ENCODE measurements at regions not wholly inside any gene's neighbourhood (a gene's known extent, or its start where the extent isn't known, plus 50 kb on each side); places are given as distances from the start of the nearest gene placed in this dataset.
"Not testable (repeated sequence)": the region's sequence is repeated elsewhere in the genome, so short reads cannot be mapped to it uniquely, and the experiment has no call there.

DNA sequence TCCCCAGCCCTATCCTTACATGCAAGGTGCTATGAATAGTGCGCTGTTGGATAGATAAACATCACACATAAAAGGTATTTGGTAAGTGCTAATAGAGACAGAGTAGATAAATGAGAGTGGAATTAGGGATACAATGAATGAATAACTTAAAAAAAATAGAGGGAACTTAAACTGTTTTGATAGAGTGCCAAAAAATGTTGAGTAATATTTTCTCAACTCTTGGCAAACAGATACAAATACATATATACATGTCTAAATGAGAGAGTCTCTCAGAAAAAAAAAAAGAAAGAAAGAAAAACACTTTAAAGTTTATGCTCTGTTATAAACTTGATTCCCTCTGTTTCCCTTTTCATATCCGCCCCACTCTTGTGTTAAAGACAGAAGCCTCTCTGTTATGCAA, 667.4 kb downstream of the ROBO2 start:
- H3K4me3 ChIP-seq (replicated peaks; ENCODE audit: low read depth, low read length) = no peak overlapping the region
- DNase-seq (ENCODE audit: low read depth) = peak; percentile 18

DNA sequence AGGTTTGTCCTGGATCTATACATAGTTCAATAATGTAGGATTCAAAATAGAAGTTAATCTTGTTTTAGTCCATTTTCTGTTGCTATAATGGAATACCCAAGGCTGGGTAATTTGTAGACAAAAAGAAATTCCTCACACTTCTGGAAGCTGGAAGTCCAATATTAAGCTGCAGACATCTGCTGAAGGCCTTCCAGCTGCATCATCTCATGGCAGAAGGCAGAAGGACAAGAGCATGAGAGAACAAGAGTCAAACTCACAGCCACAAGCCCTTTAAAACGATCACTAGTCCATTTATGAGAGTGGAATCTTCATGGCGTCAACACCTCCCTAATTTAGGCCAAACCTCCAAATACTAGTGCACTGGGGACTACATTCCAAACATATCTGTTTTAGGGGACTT, 669.3 kb downstream of the ROBO2 start:
- DNase-seq (ENCODE audit: low read depth) = no peak
- TF ChIP-seq, protein P1, sequence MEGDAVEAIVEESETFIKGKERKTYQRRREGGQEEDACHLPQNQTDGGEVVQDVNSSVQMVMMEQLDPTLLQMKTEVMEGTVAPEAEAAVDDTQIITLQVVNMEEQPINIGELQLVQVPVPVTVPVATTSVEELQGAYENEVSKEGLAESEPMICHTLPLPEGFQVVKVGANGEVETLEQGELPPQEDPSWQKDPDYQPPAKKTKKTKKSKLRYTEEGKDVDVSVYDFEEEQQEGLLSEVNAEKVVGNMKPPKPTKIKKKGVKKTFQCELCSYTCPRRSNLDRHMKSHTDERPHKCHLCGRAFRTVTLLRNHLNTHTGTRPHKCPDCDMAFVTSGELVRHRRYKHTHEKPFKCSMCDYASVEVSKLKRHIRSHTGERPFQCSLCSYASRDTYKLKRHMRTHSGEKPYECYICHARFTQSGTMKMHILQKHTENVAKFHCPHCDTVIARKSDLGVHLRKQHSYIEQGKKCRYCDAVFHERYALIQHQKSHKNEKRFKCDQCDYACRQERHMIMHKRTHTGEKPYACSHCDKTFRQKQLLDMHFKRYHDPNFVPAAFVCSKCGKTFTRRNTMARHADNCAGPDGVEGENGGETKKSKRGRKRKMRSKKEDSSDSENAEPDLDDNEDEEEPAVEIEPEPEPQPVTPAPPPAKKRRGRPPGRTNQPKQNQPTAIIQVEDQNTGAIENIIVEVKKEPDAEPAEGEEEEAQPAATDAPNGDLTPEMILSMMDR (IDR thresholded peaks at IDR 0.05; ENCODE audit: low read length, missing control alignments) = no peak
- H3K4me3 ChIP-seq (replicated peaks; ENCODE audit: low read depth, low read length) = no peak overlapping the region

More for the DNA sequence above, 667.4 kb downstream of the ROBO2 start:
- TF ChIP-seq, protein P1 (IDR thresholded peaks at IDR 0.05; ENCODE audit: low read length, missing control alignments) = no peak

DNA sequence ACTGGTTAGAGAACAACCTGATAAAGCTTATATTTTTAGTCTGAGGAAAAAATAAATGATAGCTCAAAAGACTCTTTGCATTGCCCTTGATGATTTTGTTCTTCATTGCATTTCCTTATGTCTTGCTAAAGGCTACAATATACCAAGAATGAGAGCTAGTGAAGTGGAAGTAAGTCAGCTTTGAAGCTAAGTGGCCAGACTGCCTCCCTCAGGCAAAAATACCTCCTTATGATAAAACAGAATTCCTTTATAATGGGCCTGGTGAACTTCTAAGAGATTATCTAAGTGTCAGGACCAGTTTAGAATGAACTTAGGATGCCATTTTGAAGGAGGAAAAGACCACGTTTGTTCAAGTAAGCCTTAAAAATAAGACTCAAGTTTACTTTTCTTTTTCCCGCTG, 678.4 kb downstream of the ROBO2 start:
- no peak overlapping the region for H3K4me3 ChIP-seq (replicated peaks; ENCODE audit: low read depth, low read length)
- DNase-seq (ENCODE audit: low read depth) = no peak
- TF ChIP-seq, protein P1 (IDR thresholded peaks at IDR 0.05; ENCODE audit: low read length, missing control alignments) = no peak

DNA sequence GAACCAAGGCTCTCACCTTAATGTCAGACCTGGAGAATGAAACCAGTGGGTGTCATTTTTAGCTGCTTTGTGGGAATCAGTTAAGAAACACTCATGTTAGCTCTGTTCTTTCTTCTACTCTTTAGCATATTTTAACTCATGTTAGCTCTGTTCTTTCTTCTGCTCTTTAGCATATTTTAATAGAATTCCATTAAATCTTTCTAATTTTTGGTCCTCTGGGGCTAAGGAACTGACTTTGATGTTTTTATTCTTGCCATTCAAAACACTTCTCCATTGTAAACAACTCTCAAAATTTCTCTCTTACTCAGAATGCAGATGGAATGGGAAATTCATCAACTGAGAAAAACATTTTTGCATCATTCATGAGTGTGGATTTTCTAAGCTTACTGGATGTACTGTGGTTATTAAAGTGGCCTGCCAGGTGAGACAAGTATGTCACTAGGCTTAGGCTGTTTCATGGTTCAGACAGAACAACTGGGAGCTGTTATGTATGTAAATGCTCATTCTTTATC, 680.6 kb downstream of the ROBO2 start:
- DNase-seq (ENCODE audit: low read depth) = no peak
- TF ChIP-seq, protein P1 (IDR thresholded peaks at IDR 0.05; ENCODE audit: low read length, missing control alignments) = no peak
- no peak overlapping the region for H3K4me3 ChIP-seq (replicated peaks; ENCODE audit: low read depth, low read length)

DNA sequence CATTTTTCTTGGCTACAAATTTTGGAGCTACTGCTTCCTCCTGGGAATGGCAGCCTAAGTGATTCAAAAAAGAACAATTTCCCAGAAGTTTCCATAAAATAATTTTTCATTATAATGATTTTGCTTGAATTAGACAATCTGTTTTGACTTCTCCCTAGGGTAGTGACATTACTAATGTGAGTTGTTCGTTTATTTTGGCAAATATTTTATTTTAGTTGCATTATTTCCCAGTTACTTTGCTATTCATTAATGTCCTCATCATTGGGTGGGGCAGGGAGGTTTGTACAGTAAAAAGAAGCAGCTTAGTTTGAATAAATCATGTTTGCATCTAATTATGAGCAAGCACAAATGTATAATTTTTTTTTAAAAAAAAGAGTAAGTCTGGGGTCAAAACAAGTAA, 686.6 kb downstream of the ROBO2 start:
- DNase-seq (ENCODE audit: low read depth) = no peak
- TF ChIP-seq, protein P1 (IDR thresholded peaks at IDR 0.05; ENCODE audit: low read length, missing control alignments) = no peak
- no peak overlapping the region for H3K4me3 ChIP-seq (replicated peaks; ENCODE audit: low read depth, low read length)

DNA sequence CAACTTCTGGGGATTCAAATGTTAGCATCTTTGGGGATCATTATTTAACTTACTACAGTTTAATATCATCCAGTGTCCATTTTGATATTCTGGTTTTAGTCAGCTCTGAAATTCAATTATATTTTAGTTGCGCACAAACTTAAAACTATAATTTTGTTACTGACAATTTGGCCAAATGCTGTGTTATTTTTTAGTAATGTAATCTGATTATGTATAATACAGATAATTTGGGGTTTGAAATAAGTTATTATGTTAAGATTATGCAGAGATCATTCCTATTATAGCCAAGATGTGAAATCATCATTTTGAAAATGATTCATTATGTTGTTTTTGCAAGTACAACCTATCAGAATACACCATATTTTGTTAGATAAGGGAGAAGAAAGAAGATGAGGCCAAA, 706.1 kb downstream of the ROBO2 start:
- no peak for DNase-seq (ENCODE audit: low read depth)
- TF ChIP-seq, protein P1 (IDR thresholded peaks at IDR 0.05; ENCODE audit: low read length, missing control alignments) = no peak
- H3K4me3 ChIP-seq (replicated peaks; ENCODE audit: low read depth, low read length) = no peak overlapping the region

DNA sequence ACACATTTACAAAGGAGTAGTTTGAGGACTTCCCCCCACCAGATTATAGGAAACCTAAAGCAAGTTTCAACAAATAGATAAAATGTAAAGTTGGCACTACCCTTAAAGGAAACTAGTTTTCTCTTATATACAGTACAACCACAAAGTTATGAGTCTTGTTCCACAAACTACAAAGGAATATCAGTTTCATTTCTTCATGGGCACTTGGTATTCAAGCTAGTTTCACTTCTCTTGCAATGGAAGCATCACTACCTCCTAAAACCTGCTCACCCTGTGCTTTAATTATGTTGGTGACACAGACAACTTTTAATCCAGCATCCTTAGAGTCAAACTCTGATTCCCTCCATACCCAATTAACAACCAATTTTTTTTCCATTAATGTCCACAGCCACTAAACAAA, 707.0 kb downstream of the ROBO2 start:
- DNase-seq (ENCODE audit: low read depth) = no peak
- TF ChIP-seq, protein P1 (IDR thresholded peaks at IDR 0.05; ENCODE audit: low read length, missing control alignments) = no peak
- no peak overlapping the region for H3K4me3 ChIP-seq (replicated peaks; ENCODE audit: low read depth, low read length)

DNA sequence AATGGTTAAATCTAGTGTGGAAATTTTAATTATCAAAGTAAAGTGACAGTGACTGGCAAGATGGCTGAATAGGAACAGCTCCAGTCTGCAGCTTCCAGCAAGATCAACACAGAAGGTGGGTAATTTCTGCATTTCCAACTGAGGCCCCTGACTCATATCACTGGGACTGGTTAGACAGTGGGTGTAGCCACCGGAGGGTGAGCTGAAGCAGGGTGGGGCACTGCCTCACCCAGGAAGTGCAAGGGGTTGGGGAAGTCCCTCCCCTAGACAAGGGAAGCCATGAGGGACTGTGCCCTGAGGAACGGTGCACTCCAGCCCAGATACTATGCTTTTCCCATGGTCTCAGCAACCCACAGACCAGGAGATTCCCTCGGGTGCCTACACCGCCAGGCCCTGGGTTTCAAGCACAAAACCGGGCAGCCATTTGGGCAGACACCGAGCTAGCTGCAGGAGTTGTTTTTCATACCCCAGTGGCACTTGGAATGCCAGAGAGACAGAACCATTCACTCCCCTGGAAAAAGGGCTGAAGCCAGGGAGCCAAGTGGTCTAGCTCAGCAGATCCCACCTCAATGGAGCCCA, 716.6 kb downstream of the ROBO2 start:
- not testable (repeated sequence) for DNase-seq (ENCODE audit: low read depth); H3K4me3 ChIP-seq (replicated peaks; ENCODE audit: low read depth, low read length)

All from fibroblast of pulmonary artery (primary cell).